ENCODE measurements at regions not wholly inside any gene's neighbourhood (a gene's known extent, or its start where the extent isn't known, plus 50 kb on each side); places are given as distances from the start of the nearest gene placed in this dataset.

DNA sequence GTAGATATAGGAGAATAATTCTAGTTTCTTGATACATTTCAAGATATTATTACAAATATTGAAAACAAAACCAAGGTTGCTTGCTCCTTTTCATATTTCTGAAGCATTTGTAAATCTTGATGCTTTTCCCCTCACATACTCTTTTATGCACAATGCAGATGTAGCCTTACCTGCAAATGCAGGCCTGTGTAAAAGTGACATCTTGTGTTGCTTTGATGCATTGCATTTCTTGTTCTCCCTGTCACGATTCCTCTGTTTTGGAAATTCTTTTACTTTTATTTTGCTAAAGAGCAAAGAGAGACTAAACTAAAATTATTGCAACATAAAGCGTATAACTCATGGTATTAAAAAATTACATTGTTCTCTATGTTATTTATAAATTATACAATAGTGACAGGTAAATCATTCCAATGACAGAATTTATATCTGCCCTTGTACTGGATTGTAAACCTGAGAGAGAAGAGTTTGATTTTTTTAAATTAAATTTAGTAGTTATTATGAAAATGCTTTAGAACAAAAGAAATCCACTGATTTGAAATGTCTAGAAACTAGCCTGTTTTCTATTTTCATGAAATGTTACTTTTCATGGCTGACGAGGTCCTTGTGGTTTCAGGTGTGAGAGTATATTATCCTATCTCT is 970.0 kb downstream of the MAT2B start:
- H3K27ac ChIP-seq (ENCODE audit: low read length), result no peak overlapping the region
- no peaks in the 10 kb centered on the region for H3K4me1 ChIP-seq (ENCODE audit: control insufficient read depth in 1 of 2, insufficient read depth in 2 of 2, low read length in 2 of 2)
- no peak overlapping the region for H3K4me3 ChIP-seq (ENCODE audit: low read depth in 1 of 2, low read length in 2 of 2)
- H3K9me3 ChIP-seq (ENCODE audit: control insufficient read depth in 1 of 2, low read length in 2 of 2), result no peaks in the 10 kb centered on the region
- no peaks in the 10 kb centered on the region for H3K27me3 ChIP-seq (ENCODE audit: low read depth, low read length)
- no peaks in the 10 kb centered on the region for H3K36me3 ChIP-seq (ENCODE audit: control insufficient read depth in 1 of 2, insufficient read depth in 2 of 2, low read length in 2 of 2)

DNA sequence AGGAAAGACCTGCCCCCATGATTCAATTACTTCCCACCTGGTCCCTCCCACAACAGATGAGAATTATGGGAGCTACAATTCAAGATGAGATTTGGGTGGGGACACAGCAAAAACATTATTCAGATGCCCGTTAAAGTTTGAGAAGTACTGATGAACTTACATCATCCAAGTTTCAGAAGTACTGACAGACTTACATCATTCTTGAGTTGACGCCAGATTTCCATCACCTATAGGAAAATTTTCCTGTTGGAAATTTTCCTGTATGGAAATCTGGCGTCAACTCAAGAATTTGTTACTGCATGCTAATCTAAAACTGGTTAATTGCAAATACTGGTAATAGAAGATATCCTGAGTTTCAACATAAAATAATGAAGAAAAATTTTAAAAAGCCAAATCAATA is 975.9 kb downstream of the MAT2B start:
- H3K27me3 ChIP-seq (ENCODE audit: low read depth, low read length), result no peaks in the 10 kb centered on the region
- H3K9me3 ChIP-seq (ENCODE audit: control insufficient read depth in 1 of 2, low read length in 2 of 2), result no peaks in the 10 kb centered on the region
- no peak overlapping the region for H3K4me3 ChIP-seq (ENCODE audit: low read depth in 1 of 2, low read length in 2 of 2)
- H3K36me3 ChIP-seq (ENCODE audit: control insufficient read depth in 1 of 2, insufficient read depth in 2 of 2, low read length in 2 of 2), result no peaks in the 10 kb centered on the region
- H3K4me1 ChIP-seq (ENCODE audit: control insufficient read depth in 1 of 2, insufficient read depth in 2 of 2, low read length in 2 of 2), result no peaks in the 10 kb centered on the region
- no peak overlapping the region for H3K27ac ChIP-seq (ENCODE audit: low read length)

DNA sequence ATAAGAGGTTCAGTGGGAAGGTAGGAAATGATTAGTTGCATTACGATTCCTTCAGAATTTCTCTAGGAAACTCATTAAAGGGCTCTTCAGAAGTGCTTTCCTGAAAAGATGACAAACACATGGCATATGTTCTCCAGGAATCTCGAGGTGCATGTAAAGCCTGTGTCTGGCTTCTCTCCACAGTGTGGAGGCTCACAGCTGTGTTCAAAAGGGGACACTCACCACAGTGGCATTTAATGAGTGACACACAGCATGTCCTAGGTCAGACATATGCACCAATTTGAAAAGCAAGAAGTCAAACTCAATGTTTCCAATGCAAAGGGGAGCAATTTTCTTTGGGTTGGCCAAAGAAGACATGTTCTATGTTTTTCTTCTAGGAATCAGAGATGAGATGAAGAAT is 976.9 kb downstream of the MAT2B start:
- Histone ChIP-seq H3K9me3 (ENCODE audit: control insufficient read depth in 1 of 2, low read length in 2 of 2) (no peaks in the 10 kb centered on the region), H3K27me3 (ENCODE audit: low read depth, low read length) (no peaks in the 10 kb centered on the region), H3K27ac (ENCODE audit: low read length) (no peak overlapping the region), H3K4me3 (ENCODE audit: low read depth in 1 of 2, low read length in 2 of 2) (no peak overlapping the region), H3K4me1 (ENCODE audit: control insufficient read depth in 1 of 2, insufficient read depth in 2 of 2, low read length in 2 of 2) (no peaks in the 10 kb centered on the region), H3K36me3 (ENCODE audit: control insufficient read depth in 1 of 2, insufficient read depth in 2 of 2, low read length in 2 of 2) (no peaks in the 10 kb centered on the region)

GRCh38 chr5:164484948-164485347 is 979.5 kb downstream of the MAT2B start:
- Histone ChIP-seq H3K27ac (ENCODE audit: low read length) (no peak overlapping the region), H3K9me3 (ENCODE audit: control insufficient read depth in 1 of 2, low read length in 2 of 2) (no peaks in the 10 kb centered on the region), H3K27me3 (ENCODE audit: low read depth, low read length) (no peaks in the 10 kb centered on the region), H3K4me3 (ENCODE audit: low read depth in 1 of 2, low read length in 2 of 2) (no peak overlapping the region), H3K36me3 (ENCODE audit: control insufficient read depth in 1 of 2, insufficient read depth in 2 of 2, low read length in 2 of 2) (no peaks in the 10 kb centered on the region), H3K4me1 (ENCODE audit: control insufficient read depth in 1 of 2, insufficient read depth in 2 of 2, low read length in 2 of 2) (no peaks in the 10 kb centered on the region)

GRCh38 chr5:164487939-164488338 is 982.5 kb downstream of the MAT2B start:
- Histone ChIP-seq H3K27ac (ENCODE audit: low read length) (no peak overlapping the region), H3K27me3 (ENCODE audit: low read depth, low read length) (no peaks in the 10 kb centered on the region), H3K9me3 (ENCODE audit: control insufficient read depth in 1 of 2, low read length in 2 of 2) (no peaks in the 10 kb centered on the region), H3K4me3 (ENCODE audit: low read depth in 1 of 2, low read length in 2 of 2) (no peak overlapping the region), H3K4me1 (ENCODE audit: control insufficient read depth in 1 of 2, insufficient read depth in 2 of 2, low read length in 2 of 2) (no peaks in the 10 kb centered on the region), H3K36me3 (ENCODE audit: control insufficient read depth in 1 of 2, insufficient read depth in 2 of 2, low read length in 2 of 2) (no peaks in the 10 kb centered on the region)

DNA sequence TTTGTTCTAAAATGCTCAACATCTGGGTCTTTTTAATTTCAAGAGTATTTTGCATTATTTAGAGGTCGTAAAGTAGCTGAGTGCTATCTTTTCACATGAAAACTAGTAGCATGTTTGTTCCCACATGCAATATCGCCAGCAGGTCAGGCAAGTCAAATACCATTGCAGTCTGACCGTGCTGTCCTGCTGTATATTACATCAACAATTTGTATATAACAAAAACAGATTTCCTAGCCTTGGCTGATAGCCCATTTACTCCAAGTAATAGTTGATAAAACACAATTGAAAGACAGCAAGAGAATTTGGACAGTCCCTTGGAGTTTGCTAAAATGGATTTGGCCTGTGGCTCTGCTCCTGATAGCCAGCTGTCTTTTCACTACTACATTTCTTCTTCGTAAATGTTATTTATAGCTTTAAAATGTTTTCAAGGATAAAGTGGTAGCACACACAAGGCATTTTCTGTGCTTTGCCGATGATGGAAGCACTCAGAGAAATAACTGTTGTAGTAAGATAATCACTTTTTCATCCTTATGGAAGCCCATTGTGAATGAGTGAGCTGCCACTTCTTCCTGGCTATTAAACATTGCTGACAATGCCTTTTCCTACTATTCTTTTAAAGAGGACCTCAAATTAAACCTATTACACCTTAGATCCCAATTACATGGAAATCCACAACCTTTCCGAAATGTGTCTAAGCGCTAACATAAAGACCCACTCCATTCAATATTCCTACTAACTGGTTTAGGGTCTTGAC is 992.1 kb downstream of the MAT2B start:
- H3K27ac ChIP-seq (ENCODE audit: low read length), result no peak overlapping the region
- H3K4me3 ChIP-seq (ENCODE audit: low read depth in 1 of 2, low read length in 2 of 2), result no peak overlapping the region
- H3K9me3 ChIP-seq (ENCODE audit: control insufficient read depth in 1 of 2, low read length in 2 of 2), result no peaks in the 10 kb centered on the region
- no peaks in the 10 kb centered on the region for H3K27me3 ChIP-seq (ENCODE audit: low read depth, low read length)
- no peaks in the 10 kb centered on the region for H3K36me3 ChIP-seq (ENCODE audit: control insufficient read depth in 1 of 2, insufficient read depth in 2 of 2, low read length in 2 of 2)
- H3K4me1 ChIP-seq (ENCODE audit: control insufficient read depth in 1 of 2, insufficient read depth in 2 of 2, low read length in 2 of 2), result no peaks in the 10 kb centered on the region

GRCh38 chr5:164498438-164498837 is 993.0 kb downstream of the MAT2B start:
- no peaks in the 10 kb centered on the region for H3K9me3 ChIP-seq (ENCODE audit: control insufficient read depth in 1 of 2, low read length in 2 of 2)
- no peaks in the 10 kb centered on the region for H3K36me3 ChIP-seq (ENCODE audit: control insufficient read depth in 1 of 2, insufficient read depth in 2 of 2, low read length in 2 of 2)
- H3K27me3 ChIP-seq (ENCODE audit: low read depth, low read length), result no peaks in the 10 kb centered on the region
- H3K4me3 ChIP-seq (ENCODE audit: low read depth in 1 of 2, low read length in 2 of 2), result no peak overlapping the region
- no peak overlapping the region for H3K27ac ChIP-seq (ENCODE audit: low read length)
- H3K4me1 ChIP-seq (ENCODE audit: control insufficient read depth in 1 of 2, insufficient read depth in 2 of 2, low read length in 2 of 2), result no peaks in the 10 kb centered on the region

- Histone ChIP-seq H3K4me3 (ENCODE audit: low read depth in 1 of 2, low read length in 2 of 2) (no peak overlapping the region), H3K36me3 (ENCODE audit: control insufficient read depth in 1 of 2, insufficient read depth in 2 of 2, low read length in 2 of 2) (no peaks in the 10 kb centered on the region), H3K9me3 (ENCODE audit: control insufficient read depth in 1 of 2, low read length in 2 of 2) (no peaks in the 10 kb centered on the region), H3K27ac (ENCODE audit: low read length) (no peak overlapping the region), H3K4me1 (ENCODE audit: control insufficient read depth in 1 of 2, insufficient read depth in 2 of 2, low read length in 2 of 2) (no peaks in the 10 kb centered on the region), H3K27me3 (ENCODE audit: low read depth, low read length) (no peaks in the 10 kb centered on the region)
Measured at GRCh38 chr5:164500856-164501255, 995.4 kb downstream of the MAT2B start.

- H3K9me3 ChIP-seq (ENCODE audit: control insufficient read depth in 1 of 2, low read length in 2 of 2), result no peaks in the 10 kb centered on the region
- H3K27ac ChIP-seq (ENCODE audit: low read length), result no peak overlapping the region
- no peak overlapping the region for H3K4me3 ChIP-seq (ENCODE audit: low read depth in 1 of 2, low read length in 2 of 2)
- no peaks in the 10 kb centered on the region for H3K27me3 ChIP-seq (ENCODE audit: low read depth, low read length)
- H3K4me1 ChIP-seq (ENCODE audit: control insufficient read depth in 1 of 2, insufficient read depth in 2 of 2, low read length in 2 of 2), result no peaks in the 10 kb centered on the region
- no peaks in the 10 kb centered on the region for H3K36me3 ChIP-seq (ENCODE audit: control insufficient read depth in 1 of 2, insufficient read depth in 2 of 2, low read length in 2 of 2)
Measured at GRCh38 chr5:164501344-164501743, 995.9 kb downstream of the MAT2B start.

- Histone ChIP-seq H3K4me3 (ENCODE audit: low read depth in 1 of 2, low read length in 2 of 2) (no peak overlapping the region), H3K36me3 (ENCODE audit: control insufficient read depth in 1 of 2, insufficient read depth in 2 of 2, low read length in 2 of 2) (no peaks in the 10 kb centered on the region), H3K27me3 (ENCODE audit: low read depth, low read length) (no peaks in the 10 kb centered on the region), H3K9me3 (ENCODE audit: control insufficient read depth in 1 of 2, low read length in 2 of 2) (no peaks in the 10 kb centered on the region), H3K27ac (ENCODE audit: low read length) (no peak overlapping the region), H3K4me1 (ENCODE audit: control insufficient read depth in 1 of 2, insufficient read depth in 2 of 2, low read length in 2 of 2) (no peaks in the 10 kb centered on the region)
Measured at GRCh38 chr5:164504141-164504772, 998.8 kb downstream of the MAT2B start.

GRCh38 chr5:164505791-164506190 is 1000.4 kb downstream of the MAT2B start:
- Histone ChIP-seq H3K27ac (ENCODE audit: low read length) (no peak overlapping the region), H3K27me3 (ENCODE audit: low read depth, low read length) (no peaks in the 10 kb centered on the region), H3K4me3 (ENCODE audit: low read depth in 1 of 2, low read length in 2 of 2) (no peak overlapping the region), H3K9me3 (ENCODE audit: control insufficient read depth in 1 of 2, low read length in 2 of 2) (no peaks in the 10 kb centered on the region), H3K4me1 (ENCODE audit: control insufficient read depth in 1 of 2, insufficient read depth in 2 of 2, low read length in 2 of 2) (no peaks in the 10 kb centered on the region), H3K36me3 (ENCODE audit: control insufficient read depth in 1 of 2, insufficient read depth in 2 of 2, low read length in 2 of 2) (no peaks in the 10 kb centered on the region)

All from muscle layer of duodenum (tissue), 2 donors.